ENCODE measurements at regions not wholly inside any gene's neighbourhood (a gene's known extent, or its start where the extent isn't known, plus 50 kb on each side); places are given as distances from the start of the nearest gene placed in this dataset.
A peak's percentile ranks its signal among the peaks of the same experiment; 100 is the strongest.
"Not testable (repeated sequence)": the region's sequence is repeated elsewhere in the genome, so short reads cannot be mapped to it uniquely, and the experiment has no call there.

GRCh38 chr3:185995352-185995751 is 57.5 kb upstream of the TRA2B start:
- peak; percentile 45 for DNase-seq

- no peak for DNase-seq
These were observed 55.1 kb upstream of the TRA2B start for GRCh38 chr3:185992831-185993374.

- DNase-seq: not testable (repeated sequence)
These were observed 53.2 kb upstream of the TRA2B start for GRCh38 chr3:185990995-185991394.

DNA sequence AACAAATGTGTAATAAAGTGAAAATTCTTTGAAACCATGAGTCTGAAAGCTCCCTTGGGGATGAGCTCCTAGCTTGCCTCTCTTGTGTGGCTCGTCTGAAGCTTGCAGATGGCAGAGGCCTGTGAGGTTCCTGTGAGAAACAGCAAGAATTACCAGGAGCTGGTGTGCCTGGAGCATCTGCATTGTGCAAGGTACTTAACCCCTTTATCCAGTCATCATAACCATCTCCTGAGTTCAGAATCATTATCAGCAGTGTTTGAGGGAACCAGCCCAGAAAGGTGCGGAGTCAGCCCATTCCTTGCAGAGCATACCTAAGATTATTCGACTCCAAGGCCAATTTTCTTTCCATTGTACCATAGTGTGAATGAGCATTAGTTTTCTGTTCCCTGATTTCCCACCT is 51.7 kb upstream of the TRA2B start:
- DNase-seq: peak; percentile 13

- DNase-seq: no peak
These were observed 51.0 kb upstream of the TRA2B start for GRCh38 chr3:185988816-185989175.

DNA sequence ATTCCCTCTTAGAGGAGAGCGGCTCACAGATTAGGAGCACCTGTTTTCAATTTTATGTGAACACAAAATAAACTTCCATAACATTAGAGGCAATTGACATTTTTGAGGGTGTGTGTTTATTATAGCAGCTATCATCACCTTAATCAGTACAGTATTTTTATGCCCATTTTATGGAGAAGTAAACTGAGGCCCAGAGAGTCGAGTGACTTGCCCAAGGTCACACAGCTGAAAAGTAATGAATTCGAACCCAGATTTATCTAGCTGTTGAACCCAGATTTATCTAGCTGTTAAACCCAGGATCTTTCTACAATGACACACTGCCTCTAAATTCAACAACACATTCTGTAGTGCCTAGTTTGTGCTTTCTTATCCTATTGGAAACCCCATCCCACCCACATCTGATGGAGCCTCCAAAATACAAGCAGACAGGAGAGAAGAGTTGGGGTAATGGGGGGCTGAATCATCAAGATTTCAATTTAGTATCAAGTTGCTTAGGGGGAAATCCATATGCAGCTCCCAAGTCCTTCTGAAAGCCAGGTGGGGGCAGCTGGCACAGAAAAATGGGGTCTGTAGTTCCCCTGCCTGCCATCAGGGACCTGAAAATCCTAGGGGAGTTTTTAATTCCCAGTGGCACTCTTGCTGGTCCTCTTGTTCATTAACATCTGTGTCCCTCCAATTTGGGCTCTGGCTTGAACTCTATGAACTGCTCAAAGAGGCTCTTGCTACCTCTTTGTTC is 50.4 kb upstream of the TRA2B start:
- DNase-seq: no peak

All from NCI-H226 (cell line).